Testis (tissue), 2 donors: ENCODE measurements at regions not wholly inside any gene's neighbourhood (a gene's known extent, or its start where the extent isn't known, plus 50 kb on each side); places are given as distances from the start of the nearest gene placed in this dataset.
"Not testable (repeated sequence)": the region's sequence is repeated elsewhere in the genome, so short reads cannot be mapped to it uniquely, and the experiment has no call there.

ENCODE experiments used
- DNase-seq: peaks from one replicate; pipeline ENCODE4 v3.0.0-alpha.2; 2019
- H3K27ac ChIP-seq, 2 donors: fragments of 200-600 bp; sonication (generic); one replicate each; pipeline ENCODE4 v1.5.1; 2019
- H3K27me3 ChIP-seq: fragments of 200-600 bp; sonication (generic); one replicate; pipeline ENCODE4 v1.5.1; 2019
- H3K36me3 ChIP-seq: fragments of 200-600 bp; sonication (generic); one replicate; pipeline ENCODE4 v1.5.1; 2017; ENCODE audit warnings: low read depth; ENCODE audit errors: missing control alignments
- H3K4me1 ChIP-seq: fragments of 200-600 bp; sonication (generic); one replicate; pipeline ENCODE4 v1.5.1; 2019
- H3K4me3 ChIP-seq, 2 donors: fragments of 200-600 bp; sonication (generic); one replicate each; pipeline ENCODE4 v1.5.1; 2017 to 2019
- H3K9me3 ChIP-seq: fragments of 200-600 bp; sonication (generic); one replicate; pipeline ENCODE4 v1.5.1; 2017
- POLR2A ChIP-seq: fragments of 450-650 bp; IDR thresholded peaks from one replicate; pipeline ENCODE4 v1.6.1; 2017; ENCODE audit warnings: antibody characterized with exemption, mild to moderate bottlenecking, moderate library complexity
- WGBS, 2 donors: methylation state at CpG; one replicate each; pipeline ENCODE4 v1.1.5; 2018; 5-methylcytosine and 5-hydroxymethylcytosine counted together
- intact Hi-C: fragments of 100-400 bp; cut with DNase I; formaldehyde crosslinking; loops from one replicate; pipeline ENCODE4 v1.15.1; 2023; ENCODE audit warnings: low total_unique reads
- TF ChIP-seq, protein P1 (sequence below), 3 experiments: fragments of 450-650 bp in 2 of 3; fragments of 200-600 bp in 1 of 3; sonication (generic) in 1 of 3; IDR thresholded peaks; one replicate each; pipeline ENCODE4 v1.5.1; 2016 to 2019; ENCODE audit warnings: antibody characterized with exemption in 3 of 3, mild to moderate bottlenecking in 2 of 3, moderate library complexity in 1 of 3

DNA sequence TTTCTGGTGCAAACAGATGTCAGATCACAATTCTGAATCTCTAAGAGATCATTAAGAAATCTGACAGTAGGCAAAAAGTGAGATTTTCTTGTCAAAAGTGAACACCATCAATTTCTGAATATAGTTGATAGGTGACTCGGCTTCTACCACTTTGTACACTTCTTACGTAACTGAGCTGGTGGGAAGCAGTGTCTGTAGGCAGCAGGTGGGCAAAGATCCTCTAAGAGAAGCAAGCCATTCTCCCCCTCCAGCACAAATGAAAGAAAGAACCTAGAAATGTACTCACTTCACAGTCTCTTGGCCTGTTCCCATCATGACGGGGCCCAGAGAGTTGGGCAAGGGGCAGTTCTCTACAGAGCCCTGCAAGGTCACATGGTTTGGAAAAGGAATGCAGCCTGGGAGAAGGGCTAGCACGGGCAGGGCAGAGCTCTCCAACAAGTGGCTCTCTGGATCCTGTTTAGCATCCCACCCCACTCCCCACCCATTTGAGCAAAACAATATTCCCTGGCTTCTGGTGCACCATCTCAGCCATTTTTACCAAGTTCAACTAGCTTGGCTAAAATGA, 412.6 kb downstream of the LTN1 start:
- DNase-seq: no peak

GRCh38 chr21:28568692-28569091, 424.0 kb downstream of the LTN1 start:
- no peak for DNase-seq
- Histone ChIP-seq H3K4me1 (no peaks in the 10 kb centered on the region), H3K4me3 (no peak overlapping the region), H3K27me3 (no peaks in the 10 kb centered on the region), H3K36me3 (no peaks in the 10 kb centered on the region), H3K9me3 (no peaks in the 10 kb centered on the region), H3K27ac (no peak overlapping the region)
- no peak for TF ChIP-seq POLR2A
- TF ChIP-seq, protein P1, sequence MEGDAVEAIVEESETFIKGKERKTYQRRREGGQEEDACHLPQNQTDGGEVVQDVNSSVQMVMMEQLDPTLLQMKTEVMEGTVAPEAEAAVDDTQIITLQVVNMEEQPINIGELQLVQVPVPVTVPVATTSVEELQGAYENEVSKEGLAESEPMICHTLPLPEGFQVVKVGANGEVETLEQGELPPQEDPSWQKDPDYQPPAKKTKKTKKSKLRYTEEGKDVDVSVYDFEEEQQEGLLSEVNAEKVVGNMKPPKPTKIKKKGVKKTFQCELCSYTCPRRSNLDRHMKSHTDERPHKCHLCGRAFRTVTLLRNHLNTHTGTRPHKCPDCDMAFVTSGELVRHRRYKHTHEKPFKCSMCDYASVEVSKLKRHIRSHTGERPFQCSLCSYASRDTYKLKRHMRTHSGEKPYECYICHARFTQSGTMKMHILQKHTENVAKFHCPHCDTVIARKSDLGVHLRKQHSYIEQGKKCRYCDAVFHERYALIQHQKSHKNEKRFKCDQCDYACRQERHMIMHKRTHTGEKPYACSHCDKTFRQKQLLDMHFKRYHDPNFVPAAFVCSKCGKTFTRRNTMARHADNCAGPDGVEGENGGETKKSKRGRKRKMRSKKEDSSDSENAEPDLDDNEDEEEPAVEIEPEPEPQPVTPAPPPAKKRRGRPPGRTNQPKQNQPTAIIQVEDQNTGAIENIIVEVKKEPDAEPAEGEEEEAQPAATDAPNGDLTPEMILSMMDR (IDR thresholded peaks at IDR 0.05): no peak
- intact Hi-C loops: no loop called here
- 68 to 77% methylated on average over 2 of the region's 2 CpGs for WGBS, 2 donors

More for the DNA sequence above, 412.6 kb downstream of the LTN1 start:
- no peaks in the 10 kb centered on the region for H3K4me1 ChIP-seq
- H3K27ac ChIP-seq: no peak overlapping the region
- TF ChIP-seq POLR2A: no peak
- TF ChIP-seq, protein P1 (IDR thresholded peaks at IDR 0.05): no peak
- H3K9me3 ChIP-seq: no peaks in the 10 kb centered on the region
- no peaks in the 10 kb centered on the region for H3K36me3 ChIP-seq
- intact Hi-C loops: no loop called here
- H3K27me3 ChIP-seq: no peaks in the 10 kb centered on the region
- H3K4me3 ChIP-seq: no peak overlapping the region
- 82 to 93% methylated on average over 4 of the region's 4 CpGs for WGBS, 2 donors

DNA sequence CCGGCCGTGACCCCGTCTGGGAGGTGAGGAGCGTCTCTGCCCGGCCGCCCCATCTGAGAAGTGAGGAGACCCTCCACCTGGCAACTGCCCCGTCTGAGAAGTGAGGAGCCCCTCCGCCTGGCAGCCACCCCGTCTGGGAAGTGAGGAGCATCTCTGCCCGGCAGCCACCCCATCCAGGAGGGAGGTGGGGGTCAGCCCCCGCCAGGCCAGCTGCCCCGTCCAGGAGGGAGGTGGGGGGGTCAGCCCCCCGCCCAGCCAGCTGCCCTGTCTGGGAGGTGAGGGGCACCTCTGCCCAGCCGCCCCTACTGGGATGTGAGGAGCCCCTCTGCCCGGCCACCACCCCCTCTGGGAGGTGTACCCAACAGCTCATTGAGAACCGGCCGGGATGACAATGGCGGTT, 428.7 kb downstream of the LTN1 start:
- intact Hi-C loops, H3K27me3 ChIP-seq, H3K9me3 ChIP-seq, H3K36me3 ChIP-seq, H3K4me3 ChIP-seq, H3K4me1 ChIP-seq, H3K27ac ChIP-seq, DNase-seq: not testable (repeated sequence)
- 94 to 100% methylated on average over 6 to 11 of the region's 18 CpGs for WGBS, 2 donors

GRCh38 chr21:28561772-28562171, 430.9 kb downstream of the LTN1 start:
- Histone ChIP-seq H3K9me3 (no peaks in the 10 kb centered on the region), H3K4me1 (no peaks in the 10 kb centered on the region)
- TF ChIP-seq POLR2A: no peak
- TF ChIP-seq, protein P1 (IDR thresholded peaks at IDR 0.05): no peak

GRCh38 chr21:28554660-28555475, 437.8 kb downstream of the LTN1 start:
- Histone ChIP-seq H3K4me3 (no peak overlapping the region), H3K9me3 (no peaks in the 10 kb centered on the region), H3K36me3 (no peaks in the 10 kb centered on the region), H3K27ac (no peak overlapping the region), H3K4me1 (no peaks in the 10 kb centered on the region), H3K27me3 (no peaks in the 10 kb centered on the region)
- TF ChIP-seq POLR2A: no peak
- TF ChIP-seq, protein P1 (IDR thresholded peaks at IDR 0.05): no peak
- 85 to 88% methylated on average over 1 to 10 of the region's 10 CpGs for WGBS, 2 donors
- DNase-seq: no peak
- intact Hi-C loops: no loop called here

More at GRCh38 chr21:28561772-28562171, 430.9 kb downstream of the LTN1 start:
- no peaks in the 10 kb centered on the region for H3K27me3 ChIP-seq
- intact Hi-C loops: no loop called here
- DNase-seq: no peak
- H3K36me3 ChIP-seq: no peaks in the 10 kb centered on the region
- no peak overlapping the region for H3K4me3 ChIP-seq
- no peak overlapping the region for H3K27ac ChIP-seq
